Stimulated activated CD4-positive, alpha-beta T cell treated with anti-CD3 and anti-CD28 coated beads, TNF-alpha, amount 100 ng/mL, for 4 hours (primary cell): ENCODE measurements at regions not wholly inside any gene's neighbourhood (a gene's known extent, or its start where the extent isn't known, plus 50 kb on each side); places are given as distances from the start of the nearest gene placed in this dataset.

Experiments
- DNase-seq, 3 experiments: peaks; one replicate each; pipeline ENCODE4 v3.0.0-alpha.2; 2020; ENCODE audit warnings: low read depth in 3 of 3

GRCh38 chr9:105064248-105065097, 136.5 kb upstream of the ABCA1 start:
- no peak for DNase-seq

- DNase-seq, result no peak
Observed at GRCh38 chr9:105065098-105066088, 137.4 kb upstream of the ABCA1 start.

- DNase-seq, result no peak
Observed at GRCh38 chr9:105066275-105066865, 138.4 kb upstream of the ABCA1 start.

- DNase-seq, result no peak
Observed at GRCh38 chr9:105067895-105068580, 140.1 kb upstream of the ABCA1 start.

- DNase-seq, result no peak
Observed at GRCh38 chr9:105069285-105069684, 141.3 kb upstream of the ABCA1 start.

- no peak for DNase-seq
Observed at GRCh38 chr9:105069696-105070095, 141.7 kb upstream of the ABCA1 start.

- DNase-seq, result no peak
Observed at GRCh38 chr9:105070176-105070575, 142.2 kb upstream of the ABCA1 start.

- DNase-seq, result no peak
Observed at GRCh38 chr9:105072476-105072875, 144.5 kb upstream of the ABCA1 start.

- no peak for DNase-seq
Observed at GRCh38 chr9:105073147-105073546, 145.2 kb upstream of the ABCA1 start.

GRCh38 chr9:105074491-105074890, 146.5 kb upstream of the ABCA1 start:
- no peak for DNase-seq

GRCh38 chr9:105076729-105077128, 148.8 kb upstream of the ABCA1 start:
- DNase-seq, result no peak

- no peak for DNase-seq
Observed at GRCh38 chr9:105079457-105079856, 151.5 kb upstream of the ABCA1 start.

GRCh38 chr9:105082843-105083242, 154.9 kb upstream of the ABCA1 start:
- DNase-seq, result no peak

- DNase-seq, result no peak
Observed at GRCh38 chr9:105083256-105083655, 155.3 kb upstream of the ABCA1 start.

- DNase-seq, result no peak
Observed at GRCh38 chr9:105087910-105088898, 156.2 kb upstream of the SLC44A1 start.

GRCh38 chr9:105089874-105090273, 154.6 kb upstream of the SLC44A1 start:
- DNase-seq, result no peak

- DNase-seq, result no peak
Observed at GRCh38 chr9:105091004-105091640, 153.3 kb upstream of the SLC44A1 start.

GRCh38 chr9:105093685-105094084, 150.8 kb upstream of the SLC44A1 start:
- DNase-seq, result no peak

- DNase-seq, result no peak
Observed at GRCh38 chr9:105098370-105098769, 146.1 kb upstream of the SLC44A1 start.

GRCh38 chr9:105103776-105104175, 140.7 kb upstream of the SLC44A1 start:
- DNase-seq, result no peak
